Mononuclear cell (primary cell): ENCODE measurements at regions not wholly inside any gene's neighbourhood (a gene's known extent, or its start where the extent isn't known, plus 50 kb on each side); places are given as distances from the start of the nearest gene placed in this dataset.

Source experiments
- H3K27me3 ChIP-seq: 2 replicates; pipeline ENCODE4 v1.6.0; 2011; ENCODE audit warnings: low read length, control low read depth; ENCODE audit not compliant: insufficient read depth
- H3K4me1 ChIP-seq: 2 replicates; pipeline ENCODE4 v1.5.1; 2011; ENCODE audit warnings: mild to moderate bottlenecking, low read length, control low read depth; ENCODE audit not compliant: insufficient read depth
- H3K4me3 ChIP-seq: 2 replicates; pipeline ENCODE4 v1.5.1; 2011; ENCODE audit warnings: mild to moderate bottlenecking, low read length, moderate library complexity
- H3K9me3 ChIP-seq: 2 replicates; pipeline ENCODE4 v1.5.1; 2011; ENCODE audit warnings: low read depth, mild to moderate bottlenecking, control low read depth, low read length

DNA sequence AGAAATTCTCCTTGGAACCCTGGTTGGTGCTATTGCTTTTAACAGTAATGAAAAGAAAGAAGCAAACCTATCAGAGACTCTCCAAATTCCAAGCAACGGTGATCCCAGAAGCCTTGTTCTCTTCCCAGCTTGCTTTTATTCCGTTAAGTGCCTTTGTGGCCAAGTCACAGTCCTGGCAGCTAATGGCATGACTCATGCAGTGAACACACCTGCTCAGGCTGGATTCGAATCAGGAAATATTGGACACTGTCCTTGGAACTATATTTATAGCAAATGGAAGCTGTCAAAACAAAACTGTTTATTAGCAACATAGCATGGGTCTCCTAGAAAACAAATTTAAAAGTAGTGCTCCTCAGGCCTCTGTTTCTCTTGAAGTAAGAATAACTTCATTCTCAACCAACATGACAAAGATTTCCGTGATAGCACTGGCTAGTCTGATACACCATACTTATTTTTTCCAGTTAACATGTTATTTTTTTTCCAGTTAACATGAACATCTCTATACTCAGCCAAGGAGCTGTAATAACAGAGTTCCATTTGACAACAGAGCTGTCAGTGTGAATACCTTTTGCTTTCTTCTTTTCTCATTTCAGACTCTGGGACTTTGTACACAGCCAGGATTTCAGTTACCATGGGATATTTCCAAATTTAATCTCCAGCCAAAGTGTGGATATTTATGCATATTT lies 502.4 kb downstream of the GADD45G start:
- no peak overlapping the region for H3K4me3 ChIP-seq
- H3K9me3 ChIP-seq = no peaks in the 10 kb centered on the region
- peaks cover 9% of the 10 kb centered on the region for H3K4me1 ChIP-seq
- H3K27me3 ChIP-seq = no peaks in the 10 kb centered on the region

GRCh38 chr9:90107726-90108655 lies 503.2 kb downstream of the GADD45G start:
- peaks cover 8% of the 10 kb centered on the region for H3K4me1 ChIP-seq
- H3K4me3 ChIP-seq = no peak overlapping the region
- H3K27me3 ChIP-seq = no peaks in the 10 kb centered on the region
- no peaks in the 10 kb centered on the region for H3K9me3 ChIP-seq

GRCh38 chr9:90112788-90113187 lies 508.0 kb downstream of the GADD45G start:
- Histone ChIP-seq H3K9me3 (no peaks in the 10 kb centered on the region), H3K27me3 (no peaks in the 10 kb centered on the region), H3K4me3 (no peak overlapping the region), H3K4me1 (no peaks in the 10 kb centered on the region)

DNA sequence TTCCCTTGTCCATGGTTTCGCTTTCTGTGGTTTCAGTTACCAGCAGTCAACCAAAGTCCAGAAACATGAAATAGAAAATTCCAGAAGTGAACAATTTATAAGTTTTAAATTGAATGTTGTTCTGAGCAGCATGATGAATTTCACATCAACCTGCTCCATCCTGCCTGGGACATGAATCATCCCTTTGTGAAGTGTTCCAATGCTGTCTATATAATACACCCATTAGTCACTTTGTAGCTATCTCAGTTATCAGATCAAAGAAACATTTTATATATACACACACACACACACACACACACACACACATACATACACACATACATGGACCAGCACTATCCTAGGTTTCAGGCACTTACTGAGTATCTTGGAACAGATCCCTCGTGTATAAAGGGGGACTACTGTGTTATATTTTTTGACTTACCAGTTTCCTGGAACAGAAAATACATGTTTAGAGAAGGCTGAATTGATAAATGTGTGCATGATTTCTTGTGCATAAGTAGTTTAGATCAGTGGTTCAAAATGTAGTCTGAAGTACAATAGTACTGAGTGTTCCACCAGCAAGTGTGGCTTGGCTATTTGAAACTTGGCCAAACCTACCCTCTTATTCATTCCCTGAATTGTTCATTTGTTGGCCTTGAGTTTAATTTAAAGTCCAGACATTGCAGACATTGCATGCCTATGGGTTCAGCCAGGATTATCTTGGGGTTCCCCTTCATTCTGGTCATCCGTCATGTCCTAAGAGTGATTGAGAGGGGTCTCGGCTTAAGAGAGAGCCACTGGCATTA lies 510.0 kb downstream of the GADD45G start:
- Histone ChIP-seq H3K4me3 (no peak overlapping the region), H3K27me3 (no peaks in the 10 kb centered on the region), H3K9me3 (no peaks in the 10 kb centered on the region), H3K4me1 (no peaks in the 10 kb centered on the region)

DNA sequence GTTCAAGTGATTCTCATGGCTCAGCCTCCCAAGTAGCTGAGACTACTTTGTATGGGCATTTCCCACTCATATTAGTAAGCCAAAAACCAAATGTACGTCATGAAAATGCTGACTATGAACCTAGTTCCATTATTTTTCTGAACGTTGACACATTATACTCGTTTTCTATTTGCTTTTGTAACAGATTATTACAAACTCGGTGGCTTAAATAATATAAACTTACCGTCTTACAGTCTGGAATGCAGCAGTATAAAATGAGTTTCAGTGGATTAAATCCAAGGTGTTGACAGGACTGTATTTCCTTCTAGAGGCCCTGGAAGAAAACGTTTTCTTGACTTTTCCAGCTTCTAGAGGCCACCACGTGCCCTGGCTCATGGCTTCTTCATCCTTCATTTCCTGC lies 517.0 kb downstream of the GADD45G start:
- no peaks in the 10 kb centered on the region for H3K4me1 ChIP-seq
- H3K9me3 ChIP-seq = no peaks in the 10 kb centered on the region
- peaks cover 7% of the 10 kb centered on the region for H3K27me3 ChIP-seq
- no peak overlapping the region for H3K4me3 ChIP-seq

DNA sequence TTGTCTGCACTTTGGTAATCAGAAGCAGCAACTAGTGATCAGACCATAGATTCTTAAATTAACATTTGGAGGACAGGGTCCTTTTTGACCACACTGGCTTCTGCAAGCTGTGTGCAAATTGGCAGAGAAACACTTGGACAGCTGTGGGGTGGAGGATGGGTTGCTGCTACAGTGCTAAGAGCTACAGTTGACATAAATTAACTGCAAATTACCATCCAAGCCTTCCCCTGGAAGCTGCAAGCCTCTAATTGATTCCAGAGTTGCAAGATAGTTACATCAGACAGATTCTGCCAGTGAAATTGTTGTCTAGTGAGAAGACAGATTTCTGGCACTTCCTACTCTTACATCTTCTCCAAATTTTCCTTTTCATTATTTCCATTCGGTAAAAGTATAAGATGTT lies 517.7 kb downstream of the DIRAS2 start:
- no peaks in the 10 kb centered on the region for H3K4me1 ChIP-seq
- H3K4me3 ChIP-seq = no peak overlapping the region
- H3K9me3 ChIP-seq = no peaks in the 10 kb centered on the region
- H3K27me3 ChIP-seq = peaks cover 10% of the 10 kb centered on the region

- Histone ChIP-seq H3K4me1 (no peaks in the 10 kb centered on the region), H3K4me3 (no peak overlapping the region), H3K27me3 (peaks cover 10% of the 10 kb centered on the region), H3K9me3 (no peaks in the 10 kb centered on the region)
These were observed 514.7 kb downstream of the DIRAS2 start for GRCh38 chr9:90127923-90128322.

DNA sequence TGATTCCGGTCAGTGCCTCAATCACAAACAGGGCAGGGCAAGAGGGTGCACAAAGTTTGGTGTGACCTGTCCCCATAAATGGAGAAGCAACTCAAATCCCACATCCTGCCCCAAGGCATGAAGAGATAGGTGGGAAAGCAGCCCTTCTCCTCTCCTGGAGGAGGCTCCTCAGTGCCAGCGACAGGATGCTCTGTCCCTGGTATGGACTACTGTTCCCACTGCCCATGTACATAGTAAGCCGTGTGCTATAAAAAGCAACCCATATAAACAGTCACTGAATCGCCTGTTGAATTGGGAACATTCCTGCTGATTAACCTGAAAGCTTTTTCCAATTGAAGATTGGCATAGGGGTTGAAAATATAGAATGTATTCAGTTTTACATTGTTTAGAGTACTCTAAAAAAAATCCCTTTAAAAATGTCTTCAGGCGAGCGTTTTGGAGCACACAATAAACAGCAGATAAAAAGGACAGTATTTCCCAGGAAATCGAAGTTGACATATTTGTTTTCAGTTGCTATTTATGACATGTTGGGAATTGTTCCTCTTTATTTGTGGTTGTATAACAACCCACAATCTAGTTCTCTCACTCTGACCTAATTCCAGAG lies 513.9 kb downstream of the DIRAS2 start:
- peaks cover 10% of the 10 kb centered on the region for H3K27me3 ChIP-seq
- H3K9me3 ChIP-seq = no peaks in the 10 kb centered on the region
- H3K4me3 ChIP-seq = no peak overlapping the region
- H3K4me1 ChIP-seq = no peaks in the 10 kb centered on the region

GRCh38 chr9:90129446-90129845 lies 513.2 kb downstream of the DIRAS2 start:
- H3K4me1 ChIP-seq = no peaks in the 10 kb centered on the region
- no peak overlapping the region for H3K4me3 ChIP-seq
- peaks cover 10% of the 10 kb centered on the region for H3K27me3 ChIP-seq
- H3K9me3 ChIP-seq = no peaks in the 10 kb centered on the region

DNA sequence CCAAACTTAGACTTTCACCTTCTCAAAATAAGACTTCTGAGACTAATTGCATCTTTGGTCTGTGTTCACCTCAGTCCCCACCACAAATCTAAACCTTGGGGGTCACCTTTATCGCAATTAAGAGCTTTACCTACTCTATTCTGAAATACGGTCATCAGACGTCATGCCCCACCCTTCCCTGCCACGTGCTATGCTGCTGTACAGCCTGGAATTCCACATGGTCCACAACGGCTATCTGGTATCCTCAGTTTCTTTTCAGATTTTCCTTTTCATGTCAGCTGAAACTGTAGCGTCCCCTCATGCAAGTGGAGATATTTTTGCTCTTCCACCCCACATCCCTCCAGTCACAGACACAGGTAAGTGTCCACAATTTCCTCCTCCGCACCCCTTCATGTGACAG lies 511.1 kb downstream of the DIRAS2 start:
- no peaks in the 10 kb centered on the region for H3K9me3 ChIP-seq
- peaks cover 6% of the 10 kb centered on the region for H3K27me3 ChIP-seq
- H3K4me3 ChIP-seq = no peak overlapping the region
- no peaks in the 10 kb centered on the region for H3K4me1 ChIP-seq

DNA sequence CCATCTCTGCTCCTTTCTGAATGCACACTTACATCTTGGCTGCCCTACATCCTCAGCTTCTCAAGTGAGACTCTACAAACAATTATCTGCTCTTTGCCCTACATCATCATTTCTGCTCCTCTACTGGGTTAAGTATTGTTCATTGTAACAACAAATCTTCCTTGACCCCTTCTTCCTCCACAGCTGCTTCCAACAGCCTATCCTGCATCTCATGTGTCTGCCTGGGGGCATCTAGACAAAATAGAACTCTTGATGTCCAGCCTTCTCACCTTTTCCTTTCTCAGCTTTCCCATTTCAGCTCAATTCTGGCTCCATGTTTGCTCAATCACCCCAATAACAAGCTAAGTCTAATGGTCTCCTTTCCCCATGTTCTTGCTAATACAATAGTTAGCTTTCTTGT lies 509.8 kb downstream of the DIRAS2 start:
- Histone ChIP-seq H3K9me3 (no peaks in the 10 kb centered on the region), H3K27me3 (peaks cover 6% of the 10 kb centered on the region), H3K4me1 (no peaks in the 10 kb centered on the region), H3K4me3 (no peak overlapping the region)

DNA sequence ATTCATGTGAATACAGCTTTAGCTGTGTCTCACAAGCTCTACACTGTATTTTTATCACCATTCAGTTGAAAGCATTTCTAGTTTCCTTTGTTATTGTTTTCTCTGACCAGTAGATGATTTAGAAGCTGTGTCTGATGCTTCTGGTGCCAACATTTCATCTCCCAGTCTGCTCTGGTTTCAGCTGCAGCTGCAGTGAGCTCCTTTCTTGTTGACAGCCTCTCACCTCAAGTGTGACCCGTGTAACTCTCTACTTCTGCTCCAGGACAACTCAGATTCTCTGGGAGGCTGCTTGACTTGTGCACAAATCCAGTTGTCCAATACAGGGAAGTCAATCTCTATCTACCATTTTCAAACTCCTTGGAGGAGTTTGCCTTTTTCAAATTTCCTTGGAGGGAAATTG lies 504.8 kb downstream of the DIRAS2 start:
- Histone ChIP-seq H3K4me1 (no peaks in the 10 kb centered on the region), H3K9me3 (no peaks in the 10 kb centered on the region), H3K27me3 (peaks cover 3% of the 10 kb centered on the region), H3K4me3 (no peak overlapping the region)

- Histone ChIP-seq H3K4me1 (no peaks in the 10 kb centered on the region), H3K27me3 (peaks cover 3% of the 10 kb centered on the region), H3K9me3 (no peaks in the 10 kb centered on the region)
These were observed 502.3 kb downstream of the DIRAS2 start for GRCh38 chr9:90140131-90140818.

DNA sequence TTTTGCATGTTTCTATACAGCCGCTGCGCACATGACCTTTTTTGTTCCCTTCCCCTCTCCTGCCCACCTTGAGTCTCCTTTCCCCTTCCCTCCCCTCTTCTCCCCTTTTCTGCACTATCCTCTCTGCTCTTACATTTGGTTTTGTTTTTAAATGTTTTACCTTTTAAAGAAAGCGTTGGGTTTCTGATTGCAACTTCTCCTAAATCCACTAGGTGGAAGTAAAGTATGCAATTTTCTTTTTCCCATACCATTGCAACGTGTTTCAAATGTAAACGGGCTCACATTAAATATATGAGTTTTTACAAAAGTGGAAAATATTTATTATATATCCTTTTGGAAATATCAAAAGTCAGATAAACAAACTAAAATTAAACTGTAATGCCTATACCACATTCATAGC lies 500.9 kb downstream of the DIRAS2 start:
- Histone ChIP-seq H3K27me3 (no peaks in the 10 kb centered on the region), H3K9me3 (no peaks in the 10 kb centered on the region), H3K4me1 (no peaks in the 10 kb centered on the region), H3K4me3 (no peak overlapping the region)

More at GRCh38 chr9:90140131-90140818, 502.3 kb downstream of the DIRAS2 start:
- H3K4me3 ChIP-seq = no peak overlapping the region
